Breast epithelium (tissue), 4 donors: ENCODE measurements at regions not wholly inside any gene's neighbourhood (a gene's known extent, or its start where the extent isn't known, plus 50 kb on each side); places are given as distances from the start of the nearest gene placed in this dataset.

Experiments
- DNase-seq, 2 donors: peaks; one replicate each; pipeline ENCODE4 v3.0.0-alpha.2; 2019; ENCODE audit warnings: low spot score in 2 of 2
- H3K27ac ChIP-seq, 2 donors: fragments of 200-600 bp; sonication (generic) in 1 of 2; one replicate each; pipeline ENCODE4 v1.5.1; 2016 to 2019; ENCODE audit warnings: mild to moderate bottlenecking in 1 of 2
- H3K27me3 ChIP-seq, 2 donors: fragments of 200-600 bp; sonication (generic) in 1 of 2; one replicate each; pipeline versions ENCODE4 v1.5.1 to v1.6.0; 2017 to 2019; ENCODE audit warnings: control low read depth in 1 of 2, mild to moderate bottlenecking in 1 of 2
- H3K36me3 ChIP-seq: fragments of 200-600 bp; one replicate; pipeline ENCODE4 v1.5.1; 2019
- H3K4me1 ChIP-seq, 2 donors: fragments of 200-600 bp; sonication (generic); one replicate each; pipeline ENCODE4 v1.5.1; 2016 to 2019; ENCODE audit warnings: control low read depth in 1 of 2
- H3K4me3 ChIP-seq, 3 donors: fragments of 200-600 bp; sonication (generic); 1 replicate in 2 of 3; 2 replicates in 1 of 3; pipeline ENCODE4 v1.5.1; 2016 to 2019; ENCODE audit warnings: mild to moderate bottlenecking in 3 of 3, moderate library complexity in 2 of 3
- H3K9me3 ChIP-seq, 2 donors: fragments of 200-600 bp; sonication (generic) in 1 of 2; one replicate each; pipeline ENCODE4 v1.5.1; 2016 to 2019; ENCODE audit warnings: control low read depth in 1 of 2
- POLR2A ChIP-seq: fragments of 450-650 bp; IDR thresholded peaks from one replicate; pipeline ENCODE4 v1.6.1; 2016; ENCODE audit warnings: antibody characterized with exemption, mild to moderate bottlenecking, moderate library complexity
- POLR2AphosphoS5 ChIP-seq, 3 donors: sonication (generic); formaldehyde crosslinking; IDR thresholded peaks; one replicate each; pipeline ENCODE4 v1.6.1; 2017; ENCODE audit warnings: antibody characterized with exemption in 3 of 3
- intact Hi-C: fragments of 100-400 bp; cut with DNase I; formaldehyde crosslinking; loops from one replicate; pipeline ENCODE4 v1.15.1; 2023; ENCODE audit warnings: low total_unique reads
- TF ChIP-seq, protein P1 (sequence below), 3 donors: fragments of 450-650 bp; IDR thresholded peaks; one replicate each; pipeline ENCODE4 v1.5.1; 2016 to 2017; ENCODE audit warnings: antibody characterized with exemption in 3 of 3, mild to moderate bottlenecking in 3 of 3, moderate library complexity in 3 of 3

- no peak for TF ChIP-seq POLR2AphosphoS5 (IDR thresholded peaks at IDR 0.05)
- TF ChIP-seq, protein P1, sequence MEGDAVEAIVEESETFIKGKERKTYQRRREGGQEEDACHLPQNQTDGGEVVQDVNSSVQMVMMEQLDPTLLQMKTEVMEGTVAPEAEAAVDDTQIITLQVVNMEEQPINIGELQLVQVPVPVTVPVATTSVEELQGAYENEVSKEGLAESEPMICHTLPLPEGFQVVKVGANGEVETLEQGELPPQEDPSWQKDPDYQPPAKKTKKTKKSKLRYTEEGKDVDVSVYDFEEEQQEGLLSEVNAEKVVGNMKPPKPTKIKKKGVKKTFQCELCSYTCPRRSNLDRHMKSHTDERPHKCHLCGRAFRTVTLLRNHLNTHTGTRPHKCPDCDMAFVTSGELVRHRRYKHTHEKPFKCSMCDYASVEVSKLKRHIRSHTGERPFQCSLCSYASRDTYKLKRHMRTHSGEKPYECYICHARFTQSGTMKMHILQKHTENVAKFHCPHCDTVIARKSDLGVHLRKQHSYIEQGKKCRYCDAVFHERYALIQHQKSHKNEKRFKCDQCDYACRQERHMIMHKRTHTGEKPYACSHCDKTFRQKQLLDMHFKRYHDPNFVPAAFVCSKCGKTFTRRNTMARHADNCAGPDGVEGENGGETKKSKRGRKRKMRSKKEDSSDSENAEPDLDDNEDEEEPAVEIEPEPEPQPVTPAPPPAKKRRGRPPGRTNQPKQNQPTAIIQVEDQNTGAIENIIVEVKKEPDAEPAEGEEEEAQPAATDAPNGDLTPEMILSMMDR (IDR thresholded peaks at IDR 0.05), result no peak
- no peak for TF ChIP-seq POLR2A
- Histone ChIP-seq H3K9me3 (no peaks in the 10 kb centered on the region), H3K27ac (peak overlapping the region; percentile 15 to 70), H3K36me3 (no peaks in the 10 kb centered on the region), H3K4me3 (no peak overlapping the region), H3K27me3 (no peaks in the 10 kb centered on the region), H3K4me1 (no peaks in the 10 kb centered on the region)
- intact Hi-C loops, result no loop called here
- peak; percentile 28 to 36 for DNase-seq
Measured at GRCh38 chr1:234554218-234554697, 55.7 kb downstream of the IRF2BP2 start.

GRCh38 chr1:234553240-234554188, 56.5 kb downstream of the IRF2BP2 start:
- peak; percentile 18 to 35 for DNase-seq
- Histone ChIP-seq H3K27me3 (no peaks in the 10 kb centered on the region), H3K9me3 (no peaks in the 10 kb centered on the region), H3K36me3 (no peaks in the 10 kb centered on the region), H3K4me1 (no peaks in the 10 kb centered on the region), H3K4me3 (no peak overlapping the region), H3K27ac (peak overlapping the region; percentile 48 to 70)
- intact Hi-C loops, result no loop called here
- TF ChIP-seq, protein P1 (IDR thresholded peaks at IDR 0.05), result no peak
- no peak for TF ChIP-seq POLR2A
- no peak for TF ChIP-seq POLR2AphosphoS5 (IDR thresholded peaks at IDR 0.05)

DNA sequence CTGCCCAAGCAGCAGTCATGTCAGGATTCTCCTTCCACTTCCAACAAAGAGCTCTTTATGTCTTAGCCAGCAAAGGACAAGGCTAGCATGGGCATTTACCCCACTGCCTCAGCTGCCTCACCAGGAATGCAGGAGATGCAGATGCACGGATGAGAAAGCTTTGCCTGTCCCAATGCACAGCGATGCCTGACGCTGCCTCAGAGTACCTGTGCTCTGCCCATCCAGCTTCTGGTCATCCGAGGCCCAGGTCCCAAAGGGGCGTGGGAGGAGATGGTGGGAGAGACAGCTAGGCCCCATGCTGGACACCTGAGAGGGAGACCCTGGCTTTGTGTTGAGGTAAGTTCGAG, 59.0 kb downstream of the IRF2BP2 start:
- no peak for TF ChIP-seq POLR2AphosphoS5 (IDR thresholded peaks at IDR 0.05)
- TF ChIP-seq, protein P1 (IDR thresholded peaks at IDR 0.05), result no peak
- no peak for TF ChIP-seq POLR2A
- Histone ChIP-seq H3K4me3 (no peak overlapping the region), H3K27ac (peak overlapping the region; percentile 48 to 50), H3K27me3 (no peaks in the 10 kb centered on the region), H3K36me3 (no peaks in the 10 kb centered on the region), H3K4me1 (no peaks in the 10 kb centered on the region), H3K9me3 (no peaks in the 10 kb centered on the region)
- no peak for DNase-seq
- intact Hi-C loops, result no loop called here

- Histone ChIP-seq H3K4me1 (no peaks in the 10 kb centered on the region), H3K27ac (peak overlapping the region; percentile 48 to 50), H3K36me3 (no peaks in the 10 kb centered on the region), H3K4me3 (no peak overlapping the region), H3K9me3 (no peaks in the 10 kb centered on the region), H3K27me3 (no peaks in the 10 kb centered on the region)
- intact Hi-C loops, result no loop called here
- peak in 1 of 2 donors; percentile 28 for DNase-seq
- no peak for TF ChIP-seq POLR2AphosphoS5 (IDR thresholded peaks at IDR 0.05)
- no peak for TF ChIP-seq POLR2A
- TF ChIP-seq, protein P1 (IDR thresholded peaks at IDR 0.05), result no peak
Measured at GRCh38 chr1:234550341-234551031, 59.5 kb downstream of the IRF2BP2 start.
